Esophagus mucosa (tissue), 1 donor: ENCODE measurements at regions not wholly inside any gene's neighbourhood (a gene's known extent, or its start where the extent isn't known, plus 50 kb on each side); places are given as distances from the start of the nearest gene placed in this dataset.
"Not testable (repeated sequence)": the region's sequence is repeated elsewhere in the genome, so short reads cannot be mapped to it uniquely, and the experiment has no call there.

Experiments used
- ATAC-seq: fragments of 200-7000 bp; cut with Tn5 transposase; one replicate; pipeline ENCODE4 v1.9.1; 2020
- donor health status: DM: yes; HTN: yes; CAD: no.

- ATAC-seq = not testable (repeated sequence)
Observed at GRCh38 chr6:93636987-93637664, 217.8 kb upstream of the EPHA7 start.

- ATAC-seq = no peak
Observed at GRCh38 chr6:93624408-93624807, 205.0 kb upstream of the EPHA7 start.

GRCh38 chr6:93621442-93621841 lies 202.1 kb upstream of the EPHA7 start:
- ATAC-seq = no peak

- no peak for ATAC-seq
Observed at GRCh38 chr6:93604951-93605350, 185.6 kb upstream of the EPHA7 start.

GRCh38 chr6:93592417-93592816 lies 173.1 kb upstream of the EPHA7 start:
- no peak for ATAC-seq

- ATAC-seq = no peak
Observed at GRCh38 chr6:93586306-93586705, 166.9 kb upstream of the EPHA7 start.

- no peak for ATAC-seq
Observed at GRCh38 chr6:93584300-93584699, 164.9 kb upstream of the EPHA7 start.

- no peak for ATAC-seq
Observed at GRCh38 chr6:93581371-93581770, 162.0 kb upstream of the EPHA7 start.

GRCh38 chr6:93580446-93580845 lies 161.1 kb upstream of the EPHA7 start:
- ATAC-seq = no peak

GRCh38 chr6:93575495-93576267 lies 156.3 kb upstream of the EPHA7 start:
- no peak for ATAC-seq

GRCh38 chr6:93574299-93574698 lies 154.9 kb upstream of the EPHA7 start:
- no peak for ATAC-seq

GRCh38 chr6:93571346-93571745 lies 152.0 kb upstream of the EPHA7 start:
- ATAC-seq = no peak

- no peak for ATAC-seq
Observed at GRCh38 chr6:93568169-93568568, 148.8 kb upstream of the EPHA7 start.

GRCh38 chr6:93567164-93567563 lies 147.8 kb upstream of the EPHA7 start:
- no peak for ATAC-seq

- no peak for ATAC-seq
Observed at GRCh38 chr6:93566285-93566684, 146.9 kb upstream of the EPHA7 start.

- no peak for ATAC-seq
Observed at GRCh38 chr6:93562582-93562981, 143.2 kb upstream of the EPHA7 start.

GRCh38 chr6:93555292-93555691 lies 135.9 kb upstream of the EPHA7 start:
- no peak for ATAC-seq

GRCh38 chr6:93554018-93554417 lies 134.7 kb upstream of the EPHA7 start:
- ATAC-seq = no peak

- no peak for ATAC-seq
Observed at GRCh38 chr6:93550551-93551276, 131.4 kb upstream of the EPHA7 start.

GRCh38 chr6:93549868-93550267 lies 130.5 kb upstream of the EPHA7 start:
- no peak for ATAC-seq

GRCh38 chr6:93524671-93525451 lies 105.5 kb upstream of the EPHA7 start:
- no peak for ATAC-seq

GRCh38 chr6:93523365-93523764 lies 104.0 kb upstream of the EPHA7 start:
- no peak for ATAC-seq

GRCh38 chr6:93516441-93516840 lies 97.1 kb upstream of the EPHA7 start:
- no peak for ATAC-seq
